AG04450 (cell line): ENCODE measurements at regions not wholly inside any gene's neighbourhood (a gene's known extent, or its start where the extent isn't known, plus 50 kb on each side); places are given as distances from the start of the nearest gene placed in this dataset.
"Not testable (repeated sequence)": the region's sequence is repeated elsewhere in the genome, so short reads cannot be mapped to it uniquely, and the experiment has no call there.

Experiments
- CTCF ChIA-PET: fragments of 300-600, 350-600 bp; formaldehyde crosslinking; extraction: SDS; loops from one replicate; lab custom pipeline; 2022; ENCODE audit warnings: antibody characterized with exemption, inconsistent platforms; lab: Charles Lee
- POLR2A ChIA-PET: fragments of 350-600 bp; formaldehyde crosslinking; extraction: SDS; loops from one replicate; lab custom pipeline; 2021; ENCODE audit warnings: antibody characterized with exemption, inconsistent platforms; lab: Yijun Ruan, JAX
- DNase-seq: peaks from one replicate; pipeline ENCODE4 v3.0.0-alpha.2; 2011; ENCODE audit warnings: low read depth, low spot score
- H3K27ac ChIP-seq: one replicate; pipeline ENCODE4 v1.5.1; 2012; ENCODE audit warnings: low read depth, low read length, control low read depth
- H3K27me3 ChIP-seq: one replicate; pipeline ENCODE4 v1.6.0; 2012; ENCODE audit warnings: low read length; ENCODE audit not compliant: control insufficient read depth, insufficient read depth
- H3K4me3 ChIP-seq: 2 replicates; pipeline ENCODE4 v1.5.1; 2011; ENCODE audit warnings: mild to moderate bottlenecking, low read depth, low read length, control low read depth
- H3K9me3 ChIP-seq: 2 replicates; pipeline ENCODE4 v1.5.1; 2012; ENCODE audit warnings: low read length; ENCODE audit not compliant: control insufficient read depth, insufficient read depth
- TF ChIP-seq, protein P1 (sequence below): IDR thresholded peaks from 2 replicates; pipeline ENCODE4 v1.5.1; 2011; ENCODE audit warnings: low read depth, low read length, control low read depth, inconsistent platforms

DNA sequence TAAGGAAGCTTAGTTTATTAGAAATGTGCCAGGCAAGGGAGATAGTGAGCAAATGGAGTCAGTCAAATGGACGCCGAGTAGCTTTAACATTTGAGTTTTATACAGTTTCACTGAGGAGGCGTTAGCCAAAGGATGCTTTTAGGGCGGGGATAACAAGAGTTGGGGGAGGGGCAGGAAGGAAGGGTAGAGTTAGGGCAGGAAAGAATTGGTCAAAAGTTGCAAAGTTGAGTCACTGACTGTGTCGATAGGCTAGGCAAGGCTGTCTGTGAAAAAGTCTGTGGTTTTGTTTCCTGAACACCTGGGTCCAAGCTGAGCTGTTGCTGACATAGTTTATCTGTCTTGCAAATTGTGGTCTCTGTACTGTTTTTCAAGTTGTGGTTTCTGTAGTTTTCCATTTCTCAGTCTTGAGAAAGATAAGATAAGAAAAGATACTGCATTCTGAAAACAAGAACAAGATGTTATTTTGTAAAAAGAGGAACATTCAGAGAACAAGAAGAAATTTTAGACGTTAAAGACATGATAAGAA is 62.6 kb upstream of the RESF1 start:
- CTCF ChIA-PET = interaction anchor here (0.7 kb wide), 1 partner anchor 414 kb away, joined by 3 read pairs; no protein-coding TSS in a partner anchor
- POLR2A ChIA-PET = no interaction called here
- H3K27me3 ChIP-seq = no peaks in the 10 kb centered on the region
- TF ChIP-seq, protein P1, sequence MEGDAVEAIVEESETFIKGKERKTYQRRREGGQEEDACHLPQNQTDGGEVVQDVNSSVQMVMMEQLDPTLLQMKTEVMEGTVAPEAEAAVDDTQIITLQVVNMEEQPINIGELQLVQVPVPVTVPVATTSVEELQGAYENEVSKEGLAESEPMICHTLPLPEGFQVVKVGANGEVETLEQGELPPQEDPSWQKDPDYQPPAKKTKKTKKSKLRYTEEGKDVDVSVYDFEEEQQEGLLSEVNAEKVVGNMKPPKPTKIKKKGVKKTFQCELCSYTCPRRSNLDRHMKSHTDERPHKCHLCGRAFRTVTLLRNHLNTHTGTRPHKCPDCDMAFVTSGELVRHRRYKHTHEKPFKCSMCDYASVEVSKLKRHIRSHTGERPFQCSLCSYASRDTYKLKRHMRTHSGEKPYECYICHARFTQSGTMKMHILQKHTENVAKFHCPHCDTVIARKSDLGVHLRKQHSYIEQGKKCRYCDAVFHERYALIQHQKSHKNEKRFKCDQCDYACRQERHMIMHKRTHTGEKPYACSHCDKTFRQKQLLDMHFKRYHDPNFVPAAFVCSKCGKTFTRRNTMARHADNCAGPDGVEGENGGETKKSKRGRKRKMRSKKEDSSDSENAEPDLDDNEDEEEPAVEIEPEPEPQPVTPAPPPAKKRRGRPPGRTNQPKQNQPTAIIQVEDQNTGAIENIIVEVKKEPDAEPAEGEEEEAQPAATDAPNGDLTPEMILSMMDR = no peak
- no peak for DNase-seq
- H3K4me3 ChIP-seq = no peak overlapping the region
- no peak overlapping the region for H3K27ac ChIP-seq
- H3K9me3 ChIP-seq = no peaks in the 10 kb centered on the region

GRCh38 chr12:31895449-31896150 is 63.6 kb upstream of the RESF1 start:
- ChIA-PET POLR2A (interaction anchor here (0.6 kb wide), 1 partner anchor 639 kb away, joined by 3 read pairs; no protein-coding TSS in a partner anchor), CTCF (interaction anchor here (0.7 kb wide), 1 partner anchor 415 kb away, joined by 3 read pairs; no protein-coding TSS in a partner anchor)
- Histone ChIP-seq H3K4me3 (no peak overlapping the region), H3K27me3 (no peaks in the 10 kb centered on the region), H3K9me3 (no peaks in the 10 kb centered on the region), H3K27ac (no peak overlapping the region)
- TF ChIP-seq, protein P1 = no peak
- DNase-seq = no peak

DNA sequence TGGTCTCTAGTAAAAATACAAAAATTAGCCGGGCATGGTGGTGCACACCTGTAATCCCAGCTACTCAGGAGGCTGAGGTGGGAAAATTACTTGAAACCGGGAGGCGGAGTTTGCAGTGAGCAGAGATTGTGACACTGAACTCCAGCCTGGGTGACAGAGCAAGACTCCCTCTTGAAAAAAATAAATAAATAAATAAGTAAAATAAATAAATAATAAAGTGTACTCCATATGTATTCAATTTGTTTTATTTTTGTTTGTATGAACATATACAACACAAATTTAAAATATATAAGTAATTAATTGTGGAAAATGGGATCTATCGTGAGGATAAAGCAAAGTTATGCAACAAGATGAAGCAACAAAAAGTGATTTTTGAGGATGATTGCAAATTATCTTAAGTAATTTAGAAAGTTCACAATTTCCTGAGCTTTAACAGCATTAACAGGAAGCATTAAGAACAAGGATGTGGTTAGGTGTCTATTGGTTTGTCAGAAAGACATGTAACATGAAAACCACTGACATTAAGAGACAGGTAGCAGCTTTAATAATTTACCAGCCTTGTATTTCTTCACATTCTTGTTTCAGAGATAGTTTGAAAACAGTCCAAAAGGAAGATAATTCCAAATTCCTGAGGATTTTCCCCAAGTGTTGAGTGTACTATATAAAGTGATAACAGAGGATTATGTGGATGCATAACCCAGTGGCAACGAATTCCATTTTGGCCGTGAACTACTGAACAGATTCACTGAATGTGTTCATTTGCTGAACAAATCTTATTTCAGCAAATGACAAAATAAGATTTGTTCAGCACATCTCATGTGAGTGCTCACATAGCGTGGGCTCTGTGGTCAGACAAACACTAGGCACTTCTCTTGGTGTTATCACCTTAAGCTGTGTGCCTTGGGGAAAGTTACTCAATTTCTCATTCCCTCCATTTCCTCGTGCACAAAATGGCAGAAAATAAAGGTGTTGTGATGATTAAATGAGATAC is 68.6 kb upstream of the RESF1 start:
- Histone ChIP-seq H3K9me3 (no peaks in the 10 kb centered on the region), H3K27ac (no peak overlapping the region), H3K4me3 (no peak overlapping the region), H3K27me3 (peaks cover 5% of the 10 kb centered on the region)
- CTCF ChIA-PET = interaction anchor here (0.7 kb wide), 1 partner anchor 34 kb away, joined by 7 read pairs; no protein-coding TSS in a partner anchor
- TF ChIP-seq, protein P1 = no peak
- DNase-seq = no peak
- POLR2A ChIA-PET = no interaction called here

- TF ChIP-seq, protein P1 = no peak
- H3K27me3 ChIP-seq = peaks cover 5% of the 10 kb centered on the region
- CTCF ChIA-PET = no interaction called here
Observed at GRCh38 chr12:31887109-31887811, 72.0 kb upstream of the RESF1 start.

GRCh38 chr12:31882682-31883081 is 76.5 kb upstream of the RESF1 start:
- CTCF ChIA-PET, H3K27ac ChIP-seq, H3K9me3 ChIP-seq, POLR2A ChIA-PET, DNase-seq, H3K27me3 ChIP-seq, H3K4me3 ChIP-seq: not testable (repeated sequence)

More at GRCh38 chr12:31887109-31887811, 72.0 kb upstream of the RESF1 start:
- Histone ChIP-seq H3K27ac (no peak overlapping the region), H3K9me3 (peaks cover 3% of the 10 kb centered on the region; the same call in 1 of the 2 replicates), H3K4me3 (no peak overlapping the region)
- DNase-seq = no peak
- POLR2A ChIA-PET = no interaction called here
